GM18858 (cell line): ENCODE measurements at regions not wholly inside any gene's neighbourhood (a gene's known extent, or its start where the extent isn't known, plus 50 kb on each side); places are given as distances from the start of the nearest gene placed in this dataset.

Experiments used
- ATAC-seq: cut with Tn5 transposase; IDR thresholded peaks from one replicate; pipeline ENCODE4 v1.9.1; 2021; ENCODE audit not compliant: unreplicated experiment

DNA sequence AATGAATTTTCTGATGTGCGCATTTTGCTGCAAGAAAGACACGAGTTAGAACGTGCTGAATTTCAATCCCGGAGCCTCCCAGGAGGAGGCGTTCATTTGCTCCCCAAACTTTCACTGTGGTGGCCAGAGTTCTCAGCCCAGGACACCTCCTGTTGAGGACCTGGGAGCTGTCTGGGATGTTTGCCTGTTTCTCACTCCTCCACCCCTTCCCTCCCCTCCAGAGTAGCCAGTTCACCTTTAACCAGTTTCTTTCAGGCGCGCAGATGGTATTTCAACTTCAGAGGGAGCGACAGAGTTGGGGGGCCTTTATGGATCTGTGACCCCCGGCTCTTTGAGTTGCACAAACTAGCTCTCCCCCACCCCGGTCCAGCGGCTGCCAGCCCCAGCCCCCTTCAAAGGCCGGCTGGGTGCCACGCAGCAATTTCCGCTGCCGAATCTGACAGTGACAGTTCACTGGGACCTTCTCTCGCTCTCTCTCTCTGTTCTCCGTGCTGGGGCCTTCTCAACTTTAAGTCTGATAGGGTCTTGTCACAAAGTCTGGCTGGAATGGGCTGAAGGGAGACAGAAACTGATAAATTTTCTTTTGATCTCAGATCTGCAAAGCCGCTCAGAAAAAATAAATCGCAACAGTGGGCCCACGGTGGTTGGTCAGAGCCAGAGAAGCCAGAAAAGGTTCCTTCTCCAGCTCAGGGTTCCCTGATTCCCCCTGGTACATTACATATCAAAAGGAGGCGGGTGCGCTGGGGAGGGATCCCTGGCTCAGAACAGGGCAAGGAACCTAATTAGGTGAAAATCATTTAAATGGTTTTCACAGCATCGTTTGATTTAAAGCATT lies 100.0 kb upstream of the STX18 start:
- no peak for ATAC-seq

DNA sequence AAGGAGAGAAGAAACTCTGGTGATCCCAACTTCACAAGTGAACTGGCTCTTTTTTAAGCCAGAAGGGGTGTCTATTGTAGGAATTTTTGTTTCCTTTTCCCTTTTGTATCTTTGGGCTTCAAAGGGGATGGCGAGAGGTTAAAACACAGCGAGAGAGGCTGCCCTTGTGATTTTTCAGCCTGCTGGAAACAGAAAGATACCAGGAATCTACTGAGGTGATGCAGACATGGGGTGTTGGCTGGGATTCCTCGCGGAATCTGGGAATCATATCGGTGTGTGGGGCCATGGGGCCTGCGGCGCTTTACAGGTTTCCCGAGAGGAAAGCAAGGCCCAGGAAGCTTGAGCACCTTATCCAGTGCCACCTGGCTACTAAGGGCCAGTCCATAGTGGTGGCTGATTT lies 99.4 kb upstream of the STX18 start:
- no peak for ATAC-seq

DNA sequence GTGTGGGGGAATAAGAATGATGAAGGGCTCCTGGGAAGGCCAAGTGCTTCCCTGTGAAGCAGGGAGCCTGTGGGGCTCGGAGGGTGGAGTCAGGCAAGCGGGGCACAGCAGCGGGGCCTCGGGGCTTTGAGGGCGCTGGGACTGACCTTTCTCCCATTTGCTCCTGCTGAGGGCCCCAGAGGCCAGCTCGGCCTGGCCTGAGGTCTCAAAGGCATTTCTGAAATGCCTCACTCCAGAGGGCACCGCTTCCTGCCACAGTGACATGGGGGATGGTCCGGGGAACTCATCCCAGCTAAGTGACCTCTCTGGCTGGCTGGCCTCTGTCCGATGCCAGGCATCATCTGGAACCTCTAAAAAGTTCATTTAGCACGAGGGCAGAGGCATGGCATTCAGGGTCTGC lies 98.8 kb upstream of the STX18 start:
- ATAC-seq: no peak

DNA sequence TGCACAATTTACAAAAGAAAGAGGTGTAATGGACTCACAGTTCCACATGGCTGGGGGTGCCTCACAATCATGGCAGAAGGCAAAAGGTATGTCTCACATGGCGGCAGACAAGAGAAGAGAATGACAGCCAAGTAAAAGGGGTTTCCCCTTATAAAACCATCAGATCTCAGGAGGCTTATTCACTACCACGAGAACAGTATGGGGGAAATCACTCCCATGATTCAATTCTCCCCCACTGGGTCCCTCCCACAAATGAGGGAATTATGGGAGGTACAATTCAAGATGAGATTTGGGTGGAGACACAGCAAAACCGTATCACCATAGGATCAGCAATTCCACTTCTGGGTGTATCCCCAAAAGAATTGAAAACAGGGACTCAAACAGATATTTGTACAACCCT lies 97.5 kb upstream of the STX18 start:
- no peak for ATAC-seq

DNA sequence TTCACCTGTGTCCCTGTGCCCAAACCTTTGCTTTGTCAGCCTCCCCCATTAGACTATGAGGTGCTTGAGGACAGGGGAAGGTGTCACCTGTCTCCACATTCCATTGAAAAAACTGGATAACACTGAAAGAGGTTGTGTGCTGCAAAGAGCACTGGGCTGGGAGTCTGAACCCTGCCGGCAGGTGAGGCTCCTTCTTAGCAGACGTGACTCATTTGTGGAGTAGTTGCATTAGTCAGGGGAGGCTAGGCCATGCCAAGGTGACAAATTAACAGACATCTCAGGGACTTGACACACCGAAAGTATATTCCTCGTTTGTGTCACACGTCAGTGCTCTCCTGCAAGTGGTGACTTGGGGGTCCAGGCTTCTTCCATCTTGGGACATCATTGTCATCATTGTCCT lies 95.9 kb upstream of the STX18 start:
- no peak for ATAC-seq

DNA sequence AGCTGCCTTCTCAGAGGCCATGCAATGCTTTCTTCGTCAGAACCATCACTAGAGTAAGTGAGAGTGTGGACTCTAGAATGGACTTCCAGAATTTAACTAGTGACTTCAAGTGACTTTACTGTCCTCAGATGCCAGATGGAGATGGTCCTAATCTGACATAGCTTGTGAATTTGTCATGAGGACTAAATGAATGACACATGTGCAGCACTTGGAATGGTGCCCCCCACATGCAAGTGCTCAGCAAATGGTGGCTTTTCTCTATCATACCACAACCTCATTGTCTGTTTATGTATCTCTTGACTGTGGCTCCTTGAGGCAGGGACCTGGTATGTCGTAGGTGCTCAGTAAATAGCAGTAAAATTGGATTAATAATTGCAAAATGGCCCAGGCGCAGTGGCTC lies 91.6 kb upstream of the STX18 start:
- no peak for ATAC-seq

DNA sequence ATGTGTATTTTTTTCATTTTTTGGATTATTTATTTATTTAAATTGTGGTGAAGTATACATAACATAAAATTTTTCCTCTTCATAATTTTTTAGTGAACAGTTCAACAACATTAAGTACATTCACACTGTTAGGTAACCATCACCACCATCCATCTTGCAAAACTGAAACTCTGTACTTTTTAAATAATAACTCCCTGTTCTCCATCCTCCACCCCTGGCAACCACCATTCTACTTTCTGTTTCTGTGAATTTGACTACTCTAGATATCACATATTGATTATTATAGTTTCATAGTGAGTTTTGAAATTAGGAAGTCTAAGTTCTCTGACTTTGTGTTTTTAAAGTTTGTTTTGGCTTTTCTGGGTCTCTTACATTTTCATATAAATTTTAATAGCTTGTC lies 89.3 kb upstream of the STX18 start:
- peak; percentile 95 for ATAC-seq

DNA sequence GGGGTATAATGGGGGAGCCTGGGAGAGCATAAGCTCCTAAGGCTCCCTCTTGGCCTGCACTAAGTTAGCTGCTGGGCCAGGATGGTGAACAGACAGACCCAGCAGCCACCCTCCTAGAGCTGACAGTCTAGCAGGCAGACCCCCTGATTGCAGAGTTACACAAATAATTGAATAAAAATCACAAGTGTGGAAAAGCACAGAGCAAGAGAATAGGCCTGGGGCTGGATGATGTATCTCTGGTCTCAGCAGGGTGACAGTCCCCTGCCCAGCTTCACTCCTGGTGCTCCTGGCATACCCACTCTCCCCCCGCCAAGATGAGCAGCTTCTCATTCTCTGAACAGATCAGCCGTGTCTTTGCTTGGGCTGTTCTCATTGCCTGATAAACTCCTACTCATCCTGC lies 86.1 kb upstream of the STX18 start:
- ATAC-seq: no peak

DNA sequence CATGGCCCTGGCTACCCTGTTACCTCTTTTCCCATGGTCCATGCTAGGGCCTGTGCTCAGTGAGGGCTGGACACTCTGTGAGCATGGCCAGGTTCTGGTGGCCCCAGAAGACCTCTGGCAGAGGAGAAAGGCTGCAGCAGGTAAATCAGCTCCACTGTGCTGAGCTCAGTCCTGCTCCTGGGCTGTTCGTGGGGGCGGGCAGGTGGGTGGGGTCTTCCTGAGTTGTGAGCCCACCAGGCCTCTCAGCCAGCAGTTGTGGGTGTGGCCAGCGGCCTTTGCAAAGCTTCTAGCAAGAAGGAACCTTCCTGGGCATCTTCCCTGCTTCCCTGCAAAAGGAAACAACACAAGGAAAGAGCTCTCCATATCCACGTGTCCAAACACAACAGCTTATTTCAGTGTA lies 85.3 kb upstream of the STX18 start:
- no peak for ATAC-seq

DNA sequence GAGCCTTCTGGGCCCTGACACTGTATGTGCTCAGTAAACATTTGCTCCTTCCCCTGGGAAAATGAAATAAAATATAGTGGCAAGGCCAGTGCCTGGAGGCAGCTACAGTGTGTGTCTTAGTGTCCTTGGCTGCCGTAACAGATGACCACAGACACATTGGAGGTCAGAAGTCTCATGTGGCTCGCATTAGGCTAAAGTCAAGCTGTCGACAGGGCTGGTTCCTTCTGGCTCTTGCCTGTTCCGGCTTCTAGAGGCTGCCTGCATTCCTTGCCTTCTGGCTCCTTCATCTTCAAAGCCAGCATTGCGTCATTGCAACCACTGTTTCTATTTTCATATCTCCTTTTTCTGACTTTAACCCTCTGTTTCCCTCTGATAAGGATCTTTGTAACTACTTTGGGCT lies 83.6 kb upstream of the STX18 start:
- ATAC-seq: no peak

DNA sequence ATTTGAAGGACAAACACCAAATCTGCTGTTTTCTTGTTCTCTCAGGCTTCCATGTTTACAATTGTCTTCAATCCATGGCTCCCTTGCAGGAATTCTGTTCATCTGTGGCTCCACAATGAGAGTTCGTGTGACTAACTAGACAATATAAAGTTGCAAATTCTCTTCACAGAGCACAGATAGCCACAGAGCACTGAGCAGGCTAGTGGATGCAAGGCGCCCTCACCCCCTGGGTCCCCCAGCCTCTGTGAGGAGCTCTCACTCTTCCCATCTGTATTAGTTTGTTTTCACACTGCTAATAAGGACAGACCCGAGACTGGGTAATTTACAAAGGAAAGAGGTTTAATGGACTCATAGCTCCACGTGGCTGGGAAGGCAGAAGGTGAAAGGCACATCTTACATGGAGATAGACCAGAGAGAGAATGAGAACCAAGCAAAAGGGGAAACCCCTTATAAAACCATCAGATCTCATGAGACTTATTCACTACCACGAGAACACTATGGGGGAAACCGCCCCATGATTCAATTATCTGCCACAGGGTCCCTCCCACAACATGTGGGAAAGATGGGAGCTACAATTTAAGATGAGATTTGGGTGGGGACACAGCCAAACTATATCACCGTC lies 82.5 kb upstream of the STX18 start:
- no peak for ATAC-seq

DNA sequence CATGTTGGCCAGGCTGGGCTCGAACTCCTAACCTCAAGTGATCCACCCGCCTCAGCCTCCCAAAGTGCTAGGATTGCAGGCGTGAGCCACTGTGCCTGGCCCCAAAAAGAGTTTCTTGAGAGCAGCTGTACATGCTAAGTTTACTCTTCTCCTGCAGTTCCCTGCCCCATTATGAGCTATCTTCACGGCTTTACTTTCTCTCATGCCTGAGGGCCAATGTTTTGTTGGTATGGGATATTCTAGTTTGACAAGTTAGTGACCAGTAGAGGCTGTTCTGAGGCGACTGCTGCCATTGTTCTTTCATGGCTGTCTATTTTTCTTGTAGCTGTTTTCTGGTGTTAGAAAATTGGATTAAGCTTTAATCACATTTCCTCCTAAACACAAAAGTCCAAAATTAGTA lies 78.0 kb upstream of the STX18 start:
- no peak for ATAC-seq

DNA sequence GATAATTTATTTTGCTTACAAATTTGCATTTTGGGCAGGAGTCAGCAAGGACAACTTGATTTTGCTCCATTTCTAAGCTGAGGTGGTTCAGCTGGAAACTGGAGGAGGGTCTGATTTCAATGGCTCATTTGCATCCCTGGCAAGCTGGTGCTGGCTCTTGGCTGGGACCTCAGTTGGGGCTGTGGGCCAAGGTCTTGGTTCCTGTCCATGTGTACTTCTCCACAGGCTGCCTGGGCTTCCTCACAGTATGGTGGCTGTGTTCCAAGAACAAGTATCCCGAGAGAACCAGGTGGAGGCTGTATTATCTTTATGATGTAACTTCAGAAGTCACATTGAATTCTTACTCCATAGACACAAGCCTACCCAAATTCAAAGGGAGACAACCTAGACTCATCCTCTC lies 77.0 kb upstream of the STX18 start:
- no peak for ATAC-seq

DNA sequence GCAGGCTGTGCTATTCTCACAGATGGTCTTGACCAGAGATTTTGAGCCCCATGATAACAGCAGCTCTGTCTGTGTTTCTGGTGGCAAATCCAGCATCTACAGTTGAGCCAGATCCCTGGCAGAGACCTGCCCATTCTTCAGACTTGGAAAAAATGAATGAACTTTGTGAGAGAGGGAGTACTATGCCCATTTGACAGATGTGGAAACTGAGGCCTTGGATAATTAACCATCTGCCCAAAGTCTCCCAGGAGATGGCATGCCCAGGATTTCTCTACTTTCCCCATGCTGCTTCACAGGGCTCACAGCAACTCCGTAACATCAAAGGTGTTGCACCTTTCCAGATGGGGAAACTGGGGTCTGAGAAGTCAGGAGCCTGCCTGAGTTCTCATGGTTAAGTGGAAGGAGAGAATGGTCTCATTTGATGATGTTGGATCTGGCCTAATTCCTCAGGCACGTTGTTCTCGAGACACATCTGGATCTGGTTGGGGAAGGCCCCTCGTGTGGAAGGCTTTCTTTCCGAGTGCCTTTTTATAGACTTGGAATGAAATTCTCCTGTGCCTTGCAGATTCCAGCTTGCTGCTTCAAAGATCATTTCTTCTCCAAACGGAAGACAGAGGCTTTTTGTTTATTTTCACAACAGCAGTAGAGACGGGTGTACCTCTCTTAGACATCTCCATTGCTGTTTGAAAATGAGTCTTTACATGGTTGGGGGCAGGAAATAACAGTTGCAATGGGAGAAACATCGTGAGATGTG lies 73.3 kb upstream of the STX18 start:
- no peak for ATAC-seq

DNA sequence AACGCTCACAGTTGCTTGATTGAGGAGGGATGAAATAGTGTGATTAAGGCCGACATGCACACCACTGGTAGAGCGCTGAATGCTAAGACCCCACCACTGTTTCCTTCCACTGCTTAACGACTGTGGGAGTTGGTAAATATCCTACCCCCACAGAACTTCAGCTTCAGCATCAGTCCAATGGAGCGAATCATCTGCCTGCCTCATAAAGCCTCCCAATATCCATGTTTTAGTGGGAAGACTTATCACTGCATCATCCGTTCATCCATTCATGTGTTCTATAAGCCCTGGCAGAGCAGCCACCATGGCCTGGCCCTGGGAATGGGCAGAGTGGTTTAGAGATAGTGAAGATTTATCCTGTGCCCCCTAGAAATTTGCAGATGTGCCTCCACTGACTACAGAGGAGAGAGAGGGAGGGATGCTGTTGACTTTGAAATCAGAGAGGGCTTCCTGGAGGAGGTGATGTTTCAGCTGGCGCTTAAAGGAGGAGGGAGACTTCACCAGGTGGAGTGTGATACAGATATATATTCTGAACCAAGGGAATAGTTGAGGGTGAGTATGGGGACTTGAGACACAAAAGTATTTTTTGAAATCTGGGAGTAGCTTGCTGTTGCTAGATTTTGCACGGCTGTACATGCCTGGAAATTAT lies 71.9 kb upstream of the STX18 start:
- ATAC-seq: no peak

DNA sequence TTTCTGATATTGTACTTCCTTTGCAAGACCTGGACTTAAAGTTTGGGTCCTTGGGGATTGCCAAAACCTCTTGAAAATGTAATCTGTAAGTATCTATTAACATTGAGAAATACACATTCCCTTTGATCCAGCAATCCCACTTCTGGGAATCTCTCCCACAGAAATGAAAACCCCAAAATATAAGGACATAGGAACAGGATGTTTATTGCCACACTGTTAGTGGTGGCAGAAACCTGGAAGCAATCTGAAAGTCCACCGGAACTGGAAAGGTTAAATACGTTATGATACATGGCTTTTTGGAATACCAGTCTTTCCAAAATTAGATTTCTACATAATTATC lies 71.2 kb upstream of the STX18 start:
- no peak for ATAC-seq

DNA sequence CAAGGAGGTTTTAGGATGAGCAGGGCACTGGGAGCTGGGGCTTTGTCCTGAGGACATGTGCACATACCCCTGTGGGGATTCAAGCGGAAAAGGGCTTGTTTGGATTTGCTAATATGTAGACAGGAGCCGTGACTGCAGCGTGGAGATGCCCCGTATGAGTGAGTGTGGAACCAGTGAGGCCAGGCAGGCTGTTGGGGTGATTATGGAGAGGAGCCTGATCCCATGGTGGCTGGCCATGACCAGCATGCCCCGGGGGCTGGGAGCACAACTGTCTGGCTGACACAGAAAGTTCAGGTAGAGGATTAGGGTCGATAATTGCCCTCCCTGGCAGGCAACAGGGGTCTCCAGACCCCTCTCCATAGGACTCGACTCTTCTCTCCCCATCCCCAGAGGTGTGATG lies 68.8 kb upstream of the STX18 start:
- ATAC-seq: no peak

DNA sequence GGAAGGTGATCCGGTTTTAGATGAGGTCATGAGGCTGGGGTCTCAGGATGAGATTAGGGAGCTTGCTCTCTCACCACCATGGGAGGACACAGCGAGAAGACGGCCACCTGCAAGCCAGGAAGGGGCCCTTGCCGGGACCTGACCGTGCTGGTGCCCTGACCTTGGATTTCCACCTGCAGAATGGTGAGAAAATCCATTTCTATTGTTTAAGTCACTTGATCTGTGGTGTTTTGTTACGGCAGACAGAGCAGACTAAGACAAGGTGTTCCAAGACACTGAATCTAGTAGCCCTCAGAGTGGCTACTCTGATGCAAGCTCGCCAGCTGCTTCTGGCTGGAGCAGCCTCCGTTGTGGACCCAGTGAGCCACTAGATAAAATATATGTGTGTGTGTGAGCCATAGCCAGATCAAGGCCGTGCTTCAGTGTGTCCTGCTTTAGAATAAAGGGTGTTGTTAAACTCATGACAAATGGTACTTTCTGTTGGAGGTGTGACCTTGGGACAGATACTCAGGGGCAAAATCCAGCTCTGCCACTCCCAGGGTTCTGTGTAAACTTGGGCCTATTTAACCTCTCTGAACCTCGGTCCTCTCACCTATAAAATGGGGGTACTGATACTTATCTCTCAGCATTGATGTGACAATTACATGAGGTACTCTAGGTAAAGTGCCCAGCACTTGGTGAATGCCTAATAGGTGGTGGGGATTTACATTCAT lies 67.9 kb upstream of the STX18 start:
- no peak for ATAC-seq

DNA sequence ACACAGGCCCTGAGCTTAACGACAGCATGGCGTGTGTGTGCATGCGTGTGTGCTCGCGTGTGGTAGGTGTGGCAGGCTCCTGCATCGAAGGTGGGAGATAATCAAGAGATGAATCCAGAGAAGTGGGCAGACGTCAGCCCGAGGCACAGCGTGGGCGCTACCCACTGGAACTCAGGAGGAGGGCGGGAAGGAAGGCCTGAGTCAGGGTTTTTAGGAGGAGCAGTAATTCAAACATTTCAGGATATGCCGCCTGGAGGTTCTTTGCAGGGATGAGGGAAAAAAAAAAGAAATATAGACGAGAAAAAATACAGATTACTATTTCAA lies 66.3 kb upstream of the STX18 start:
- ATAC-seq: no peak

DNA sequence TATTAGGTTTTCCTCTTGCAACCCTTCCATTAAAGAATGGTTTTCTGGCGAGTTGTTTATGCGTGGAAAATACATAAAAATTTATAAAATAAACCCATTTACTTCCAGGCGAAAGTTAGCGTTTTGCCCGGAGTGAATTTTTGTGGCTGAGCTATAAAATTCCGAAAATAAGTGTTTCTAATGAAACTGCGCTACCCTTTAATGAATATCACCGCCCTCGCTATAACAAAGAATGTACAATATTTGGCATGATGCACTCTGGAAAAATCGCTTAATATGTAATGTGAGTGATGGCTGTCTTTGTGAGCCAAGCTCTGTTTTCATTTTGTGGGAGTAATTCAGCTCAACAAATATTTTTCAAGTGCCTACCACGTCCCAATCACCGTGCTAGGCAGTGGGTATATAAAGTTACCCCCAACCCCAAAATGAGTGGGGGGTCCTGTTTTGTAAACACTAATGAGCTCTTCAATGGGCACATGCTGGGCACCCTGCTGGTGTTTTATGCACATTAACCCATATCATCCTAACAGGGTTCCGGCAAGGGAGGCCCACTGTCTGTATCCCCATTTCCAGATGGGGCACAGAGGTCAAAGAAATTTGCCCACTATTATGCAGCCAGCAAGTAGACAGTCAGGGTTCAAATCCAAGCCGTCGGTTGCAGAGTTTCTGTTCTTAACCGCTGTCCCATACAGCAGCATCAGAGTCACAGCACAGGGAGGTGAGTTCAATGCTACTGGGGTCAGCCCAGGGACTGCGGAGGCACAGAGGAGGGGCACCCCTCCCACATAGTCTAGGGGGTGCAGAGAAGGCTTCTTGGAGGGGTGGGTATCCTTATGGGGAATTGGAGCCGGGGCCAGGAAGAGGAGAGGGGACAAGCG lies 65.7 kb upstream of the STX18 start:
- ATAC-seq: no peak
